D341Med (cell line): ENCODE measurements at regions not wholly inside any gene's neighbourhood (a gene's known extent, or its start where the extent isn't known, plus 50 kb on each side); places are given as distances from the start of the nearest gene placed in this dataset.

ENCODE experiments used
- DNase-seq: peaks from one replicate; pipeline ENCODE4 v3.0.0; 2012; ENCODE audit warnings: low spot score

DNA sequence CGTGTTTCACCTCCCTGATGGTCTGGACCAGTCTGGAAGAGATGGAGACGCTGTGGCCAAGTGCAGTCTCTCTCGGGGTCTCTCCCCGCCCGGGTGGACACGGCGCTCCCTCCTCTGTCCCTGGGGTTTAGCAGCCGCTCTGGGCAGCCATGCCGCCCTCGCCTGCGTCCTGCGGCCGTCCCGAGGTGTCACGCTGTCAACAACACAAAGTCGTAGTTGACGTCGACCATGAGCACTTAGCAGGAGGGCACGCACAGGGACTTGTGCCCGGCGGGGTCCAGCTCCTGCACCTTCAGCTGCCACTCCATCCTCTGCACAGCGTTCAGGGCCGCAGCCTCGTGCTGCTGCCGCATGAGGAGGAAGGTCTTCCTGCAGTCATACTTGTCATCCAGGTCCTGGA lies 368.9 kb downstream of the CDH9 start:
- no peak for DNase-seq

GRCh38 chr5:26669031-26669430 lies 369.4 kb downstream of the CDH9 start:
- no peak for DNase-seq

DNA sequence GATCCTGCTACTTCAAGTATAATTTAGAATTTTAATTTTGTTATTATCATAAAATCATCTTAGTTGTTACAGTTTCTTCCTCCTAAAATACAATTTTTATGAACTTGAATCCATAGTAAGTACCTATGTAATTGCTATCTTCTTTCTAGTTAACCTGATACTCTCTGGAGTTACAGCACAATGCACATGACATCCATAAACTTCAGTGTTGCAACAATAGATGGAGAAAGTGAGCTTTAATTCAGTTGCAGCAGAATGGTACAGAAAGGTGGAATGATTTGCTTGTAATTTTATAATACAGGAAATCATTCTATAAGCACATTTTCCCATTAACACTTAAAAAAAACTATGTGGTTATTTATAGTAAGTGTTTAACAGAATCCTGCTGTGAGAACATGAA lies 372.0 kb downstream of the CDH9 start:
- DNase-seq: no peak

- DNase-seq: no peak
Observed at GRCh38 chr5:26663500-26663899, 374.9 kb downstream of the CDH9 start.

DNA sequence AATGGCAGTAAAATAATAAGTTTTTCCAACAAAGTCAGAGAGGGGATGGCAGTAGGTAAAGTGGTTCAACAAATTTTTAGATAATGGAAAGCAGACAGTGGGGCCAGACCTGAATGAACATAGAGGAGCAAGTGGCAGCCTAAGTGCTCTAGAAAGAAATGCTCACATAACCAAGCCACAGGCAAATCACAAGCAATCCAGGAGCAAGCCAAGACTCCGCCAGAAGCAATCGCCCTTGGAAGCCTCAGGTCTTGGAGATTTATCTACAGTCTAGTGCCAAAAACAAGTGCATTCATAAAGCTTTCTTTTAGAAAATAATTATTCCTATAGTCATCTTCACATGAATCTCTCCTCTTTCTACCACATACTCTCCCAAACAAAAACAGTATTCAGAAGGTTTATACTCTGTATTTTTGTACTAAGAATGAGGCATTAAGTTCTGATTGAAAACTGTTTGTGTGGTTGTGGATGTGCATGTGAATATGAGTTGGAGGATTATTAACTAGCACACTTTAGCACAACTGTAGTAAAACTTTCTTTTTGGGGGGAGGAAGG lies 375.5 kb downstream of the CDH9 start:
- no peak for DNase-seq

DNA sequence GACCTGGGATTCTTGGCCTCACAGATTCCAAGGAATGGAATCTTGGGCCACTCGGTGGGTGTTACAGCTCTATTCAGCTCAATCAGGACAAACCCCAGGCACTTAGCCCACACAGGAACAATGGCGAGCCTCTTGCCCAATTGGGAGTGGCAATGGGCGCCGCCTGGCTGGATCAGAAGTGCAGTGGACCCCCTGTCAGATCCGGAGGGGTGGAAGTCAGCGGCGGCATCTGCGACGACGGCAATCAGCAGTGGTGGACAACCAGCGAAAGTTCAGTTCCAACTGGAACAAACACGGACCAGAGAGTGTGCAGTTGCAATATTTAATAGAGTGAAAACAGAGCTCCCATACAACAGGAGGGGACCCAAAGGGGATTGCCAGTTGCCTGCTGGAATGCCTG lies 378.3 kb downstream of the CDH9 start:
- no peak for DNase-seq

DNA sequence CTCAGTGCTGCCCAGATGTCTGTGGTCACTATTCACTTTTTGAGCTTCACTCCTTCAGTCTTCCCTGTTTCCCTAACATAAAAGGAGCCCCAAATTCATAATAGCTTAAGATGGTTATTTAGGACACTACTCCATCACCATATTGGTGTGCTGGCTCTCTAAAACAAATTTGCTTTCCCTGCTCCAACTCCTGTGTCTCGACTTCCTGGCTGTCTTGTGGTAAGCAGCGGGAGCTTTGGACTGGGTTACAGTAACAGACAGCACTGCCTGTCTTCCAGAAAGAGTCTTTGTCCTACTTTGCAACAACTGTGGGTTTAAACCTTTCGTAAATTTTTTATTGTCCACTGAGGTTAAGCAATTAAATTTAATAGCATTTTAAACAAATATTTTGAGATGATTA lies 389.4 kb downstream of the CDH9 start:
- DNase-seq: no peak

DNA sequence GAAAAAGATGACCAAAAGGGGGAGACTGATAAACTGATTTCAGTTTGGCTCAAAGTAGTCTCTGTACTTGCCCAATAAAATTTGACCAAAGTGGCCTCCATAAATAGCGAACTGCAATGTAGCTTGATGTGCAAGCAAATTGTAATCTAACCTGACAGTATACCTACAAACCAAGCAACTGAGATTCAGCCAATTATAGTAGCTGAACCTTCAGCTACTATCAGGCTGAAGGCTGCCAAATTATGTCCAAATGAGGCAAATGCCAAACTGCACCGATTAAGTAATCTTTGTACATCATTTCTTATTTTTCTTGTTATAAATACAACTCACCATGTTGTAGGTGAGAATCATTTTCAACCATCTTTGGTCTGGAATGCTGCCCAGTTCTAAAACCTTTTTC lies 390.6 kb downstream of the CDH9 start:
- no peak for DNase-seq

DNA sequence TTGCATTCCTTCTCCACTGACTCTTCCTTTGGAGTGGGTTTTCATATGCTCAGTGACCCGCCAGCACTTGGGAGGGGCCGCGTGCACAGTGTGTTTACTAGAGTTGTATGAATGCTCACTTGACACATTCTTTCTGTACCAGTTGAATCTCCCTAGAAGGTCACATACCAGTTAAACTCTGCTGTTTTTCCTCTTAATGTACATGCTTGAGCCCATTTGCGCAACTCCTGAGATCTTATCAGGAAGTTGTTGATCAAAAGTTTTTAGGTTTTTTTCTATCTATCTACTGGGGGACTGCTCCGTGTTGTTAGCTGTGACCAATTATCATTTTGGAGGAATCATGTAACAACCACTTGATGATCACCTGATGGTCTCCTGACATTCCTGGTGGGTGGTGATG lies 392.7 kb downstream of the CDH9 start:
- DNase-seq: no peak

DNA sequence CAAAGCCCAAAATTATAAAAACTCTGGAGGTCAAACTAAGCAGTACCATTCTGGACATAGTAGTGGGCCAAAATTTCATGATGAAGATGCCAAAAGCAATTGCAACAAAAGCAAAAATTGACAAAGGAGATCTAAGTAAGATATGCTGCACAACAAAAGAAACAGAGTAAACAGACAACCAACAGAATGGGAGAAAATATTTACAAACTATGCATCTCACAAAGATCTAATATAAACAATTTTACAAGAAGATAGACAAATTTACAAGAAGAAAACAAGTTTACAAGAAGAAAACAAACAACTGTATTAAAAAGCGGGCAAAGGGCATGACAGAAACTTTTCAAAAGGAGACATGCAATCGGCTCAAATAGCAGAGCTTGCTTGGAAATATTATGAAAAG lies 396.9 kb downstream of the CDH9 start:
- DNase-seq: no peak

GRCh38 chr5:26625099-26625498 lies 413.3 kb downstream of the CDH9 start:
- DNase-seq: no peak

DNA sequence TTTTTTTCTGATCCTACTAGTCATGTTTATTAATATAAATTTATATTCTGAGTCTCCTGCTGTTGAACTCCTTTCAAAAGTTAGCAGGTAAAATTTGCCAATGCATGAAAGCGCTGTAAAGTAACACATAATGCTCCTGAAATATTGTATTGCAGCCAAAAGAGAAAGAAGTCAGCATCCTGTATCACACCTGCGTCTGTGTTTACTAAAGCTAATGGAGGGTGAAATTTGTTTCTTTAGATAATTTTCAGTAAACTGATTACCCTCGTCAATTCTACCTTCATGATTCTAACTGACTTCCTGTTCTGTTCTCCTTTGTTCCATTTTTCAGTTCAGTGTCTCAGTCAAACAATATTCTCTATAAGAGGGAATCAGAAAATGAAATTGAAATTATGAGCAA lies 415.4 kb downstream of the CDH9 start:
- DNase-seq: no peak

GRCh38 chr5:26610577-26610976 lies 427.8 kb downstream of the CDH9 start:
- no peak for DNase-seq

DNA sequence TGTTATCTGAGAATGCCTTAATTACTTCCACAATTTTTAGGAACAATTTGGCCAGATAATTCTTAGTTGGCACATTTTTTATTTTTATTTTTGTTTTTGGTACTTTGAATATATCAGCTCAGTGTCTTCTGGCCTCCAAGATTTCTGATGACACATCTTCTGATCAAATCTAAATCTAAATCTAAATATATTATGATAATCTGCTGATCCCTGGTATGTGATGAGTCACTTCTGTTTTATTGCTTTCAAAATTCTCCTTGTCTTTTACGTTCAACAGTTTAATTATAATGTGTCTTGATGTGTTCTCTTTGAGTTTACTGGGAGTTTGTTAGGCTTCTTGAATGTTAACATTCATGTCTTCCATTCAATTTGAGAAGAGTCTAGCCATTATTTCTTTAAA lies 436.8 kb downstream of the CDH9 start:
- DNase-seq: no peak

DNA sequence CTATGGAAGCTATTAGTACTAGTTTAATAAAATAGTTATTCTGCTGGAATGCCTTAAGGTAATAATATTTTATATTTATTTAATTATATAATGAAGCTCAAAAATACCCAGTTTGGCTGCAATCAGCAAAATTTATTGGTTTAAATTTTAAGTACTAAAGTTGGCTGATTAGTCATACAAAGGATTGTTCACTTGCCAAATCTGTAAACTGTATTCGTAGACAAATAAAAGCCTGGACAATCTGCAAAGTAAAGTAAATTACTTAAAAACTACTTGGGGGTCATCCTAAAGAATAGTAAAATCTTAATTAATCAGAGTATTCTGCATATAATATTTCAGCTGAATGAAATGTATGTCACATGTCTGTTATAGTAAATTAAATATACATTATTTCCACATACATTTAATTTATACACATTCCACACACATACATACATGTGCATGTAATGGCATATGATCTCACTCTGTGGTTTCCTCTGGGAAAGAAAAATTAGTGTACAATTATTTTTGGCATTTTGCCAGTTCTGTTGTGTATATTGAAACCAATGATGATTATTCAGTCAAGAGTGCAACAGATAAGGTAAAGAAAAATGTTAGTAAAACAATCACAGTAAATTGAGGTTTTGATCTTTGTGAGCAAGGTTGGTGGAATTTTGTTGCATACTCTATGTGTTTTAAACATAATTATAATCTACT lies 455.9 kb downstream of the CDH9 start:
- no peak for DNase-seq

DNA sequence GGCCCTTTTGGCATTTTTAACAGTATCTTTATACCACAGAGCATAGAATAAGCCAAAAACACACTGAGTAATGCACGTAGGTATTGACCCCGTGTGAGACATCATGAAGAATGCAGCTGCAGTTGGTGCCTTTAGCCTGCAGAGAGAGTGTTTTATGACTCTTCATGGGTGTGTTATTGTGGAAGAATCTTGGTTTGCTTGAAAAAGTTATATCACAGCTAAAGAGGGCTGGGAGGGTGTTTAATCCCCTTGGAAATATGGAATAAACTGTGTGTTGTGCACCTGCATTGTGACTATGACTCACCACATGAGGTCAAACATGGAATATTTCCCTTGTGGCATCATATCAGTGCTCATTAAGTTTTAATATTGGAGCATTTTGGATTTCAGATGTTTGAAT lies 458.7 kb downstream of the CDH9 start:
- no peak for DNase-seq

DNA sequence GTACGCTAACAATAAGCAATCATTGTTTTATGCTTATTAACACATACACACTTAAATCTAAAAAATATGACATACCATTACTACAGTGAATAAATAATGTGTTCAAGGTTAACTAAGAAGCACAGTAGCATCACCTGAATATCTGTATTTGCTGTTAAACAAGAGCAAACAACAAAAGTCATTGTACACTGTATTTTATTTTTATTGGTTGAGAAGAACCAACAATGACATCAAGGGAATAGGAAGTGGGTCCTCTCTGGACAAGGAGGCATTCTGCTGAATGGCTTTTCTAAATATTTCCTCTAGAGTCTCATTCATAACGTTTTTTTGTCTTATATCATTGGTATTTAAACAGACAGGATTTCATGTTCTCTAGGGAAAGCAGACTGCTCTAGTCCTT lies 460.4 kb downstream of the CDH9 start:
- DNase-seq: no peak

DNA sequence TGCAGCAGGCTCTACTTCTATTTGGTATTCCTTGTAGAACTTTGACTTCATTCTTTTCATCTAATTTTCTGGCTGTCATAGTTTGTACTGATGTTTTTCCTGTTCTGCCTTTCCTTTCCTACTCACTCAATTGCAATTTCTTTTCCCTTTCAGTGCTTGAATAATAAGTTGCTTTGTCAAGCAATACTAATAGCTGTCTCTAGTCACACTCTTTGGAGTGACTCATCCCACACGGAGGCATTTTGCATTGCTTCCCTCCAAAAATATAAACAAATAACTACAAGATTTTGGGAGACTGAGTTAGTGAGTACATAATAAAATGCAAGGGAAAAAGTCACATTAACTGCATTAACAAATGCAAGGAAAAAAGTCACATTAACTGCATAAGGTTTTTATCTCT lies 465.9 kb downstream of the CDH9 start:
- DNase-seq: no peak

DNA sequence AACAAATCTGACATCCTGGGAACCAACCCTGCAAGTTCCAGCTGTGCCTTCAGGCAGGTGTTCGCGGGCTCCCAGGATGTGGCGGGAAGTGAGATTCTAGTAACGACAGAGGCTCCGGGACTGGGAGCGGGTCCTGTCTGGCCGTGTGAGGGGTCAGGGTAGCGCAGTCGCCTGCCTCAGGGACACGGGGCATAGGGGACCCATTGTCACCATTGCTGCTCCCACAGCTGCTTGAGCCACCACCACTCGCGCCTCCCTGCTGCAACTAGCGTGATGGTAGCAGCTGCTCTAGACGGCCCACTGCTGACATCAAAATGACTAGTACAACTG lies 468.5 kb downstream of the CDH9 start:
- DNase-seq: no peak

DNA sequence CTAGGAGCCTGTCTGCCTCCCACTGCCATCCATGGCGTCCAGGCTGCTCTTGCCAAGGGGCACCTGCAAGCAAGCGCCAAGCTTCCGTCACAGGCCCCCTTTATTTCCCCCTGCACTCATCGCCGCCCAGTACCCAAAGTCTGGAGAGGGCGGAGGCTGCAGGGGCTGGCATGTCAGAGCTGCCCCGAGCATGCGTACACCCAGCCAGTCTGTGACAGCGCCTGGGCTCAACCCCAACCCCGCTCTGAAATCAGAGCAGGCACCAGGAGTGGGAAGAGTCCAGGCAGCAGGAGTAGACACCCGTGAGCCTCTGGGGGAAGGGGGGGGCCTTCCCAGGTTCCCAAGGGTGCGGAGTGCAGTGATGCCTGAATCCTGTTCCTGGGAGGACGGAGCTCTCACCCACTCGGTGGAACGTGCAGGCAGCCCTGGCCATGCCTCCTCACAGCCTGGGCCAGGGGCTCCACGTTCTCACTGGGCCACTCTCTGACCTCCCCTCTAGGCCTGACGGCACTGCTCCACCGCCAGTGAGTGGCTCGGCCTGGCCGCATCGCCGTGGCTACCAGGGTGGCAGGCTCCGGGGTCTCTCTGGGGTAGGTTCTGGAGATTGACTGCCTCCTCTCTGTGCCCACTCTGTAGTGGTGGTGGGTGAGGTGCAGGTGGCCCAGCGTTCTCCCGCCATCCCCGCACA lies 469.0 kb downstream of the CDH9 start:
- DNase-seq: no peak

- no peak for DNase-seq
Observed at GRCh38 chr5:26568316-26568715, 470.1 kb downstream of the CDH9 start.

GRCh38 chr5:26563979-26564378 lies 474.4 kb downstream of the CDH9 start:
- no peak for DNase-seq

DNA sequence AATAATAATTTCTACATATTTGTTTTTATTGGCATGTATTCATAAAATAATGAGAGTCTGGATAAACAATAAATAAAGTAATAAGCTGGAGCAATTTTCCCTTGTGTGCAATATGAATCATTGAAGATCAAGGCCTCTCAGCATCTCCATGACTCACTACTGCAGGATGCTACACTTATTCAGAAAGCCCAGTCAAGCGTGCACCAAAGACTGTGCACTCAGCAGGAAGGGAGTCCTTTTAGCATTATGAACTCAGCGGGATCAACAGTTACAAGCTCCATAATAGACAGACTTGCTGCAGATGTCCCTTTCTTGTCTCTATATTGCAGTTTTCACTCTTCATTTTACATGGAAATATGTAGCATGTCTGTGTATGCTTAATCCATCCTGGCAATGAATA lies 485.3 kb downstream of the CDH9 start:
- DNase-seq: no peak

DNA sequence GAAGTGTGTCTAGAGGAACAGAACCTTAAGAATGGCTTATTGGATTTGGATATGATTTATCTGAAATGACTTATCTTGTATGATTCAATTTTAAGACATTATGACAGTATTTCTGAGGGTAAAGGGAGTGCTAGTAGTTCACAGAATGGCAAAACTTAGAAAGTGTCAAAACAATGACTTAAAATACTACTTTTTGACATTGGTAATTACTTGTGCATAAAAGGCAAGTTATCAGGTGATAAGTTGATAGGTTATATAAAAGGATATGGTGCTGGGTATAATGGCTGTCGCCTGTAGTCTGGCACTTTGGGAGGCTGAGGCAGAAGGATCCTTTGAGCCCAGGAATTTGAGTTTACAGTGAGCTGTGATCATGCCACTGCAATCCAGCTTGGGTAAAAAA lies 494.4 kb downstream of the CDH9 start:
- no peak for DNase-seq
